ENCODE measurements at regions not wholly inside any gene's neighbourhood (a gene's known extent, or its start where the extent isn't known, plus 50 kb on each side); places are given as distances from the start of the nearest gene placed in this dataset.
"Not testable (repeated sequence)": the region's sequence is repeated elsewhere in the genome, so short reads cannot be mapped to it uniquely, and the experiment has no call there.

GRCh38 chr12:131613186-131613585 is 97.7 kb upstream of the SFSWAP start:
- no peak for FAIRE-seq

GRCh38 chr12:131613678-131614077 is 97.2 kb upstream of the SFSWAP start:
- DNase-seq (ENCODE audit: low spot score in 2 of 2) (no peak), FAIRE-seq (no peak)

More at GRCh38 chr12:131613186-131613585, 97.7 kb upstream of the SFSWAP start:
- DNase-seq (ENCODE audit: low spot score in 2 of 2) = no peak

- no peak for DNase-seq (ENCODE audit: low spot score in 2 of 2)
- FAIRE-seq = no peak
Observed at GRCh38 chr12:131615326-131616042, 95.4 kb upstream of the SFSWAP start.

GRCh38 chr12:131616043-131616700 is 94.7 kb upstream of the SFSWAP start:
- no peak for DNase-seq (ENCODE audit: low spot score in 2 of 2)
- FAIRE-seq = no peak

- DNase-seq (ENCODE audit: low spot score in 2 of 2) (no peak), FAIRE-seq (no peak)
Observed at GRCh38 chr12:131616738-131617137, 94.2 kb upstream of the SFSWAP start.

- DNase-seq (ENCODE audit: low spot score in 2 of 2) (no peak), FAIRE-seq (no peak)
Observed at GRCh38 chr12:131617179-131617578, 93.7 kb upstream of the SFSWAP start.

GRCh38 chr12:131617596-131618302 is 93.1 kb upstream of the SFSWAP start:
- FAIRE-seq (no peak), DNase-seq (ENCODE audit: low spot score in 2 of 2) (no peak)

GRCh38 chr12:131618303-131618658 is 92.6 kb upstream of the SFSWAP start:
- DNase-seq (ENCODE audit: low spot score in 2 of 2) (no peak), FAIRE-seq (no peak)

GRCh38 chr12:131618701-131619100 is 92.2 kb upstream of the SFSWAP start:
- FAIRE-seq = no peak
- DNase-seq (ENCODE audit: low spot score in 2 of 2) = no peak

- FAIRE-seq (no peak), DNase-seq (ENCODE audit: low spot score in 2 of 2) (no peak)
Observed at GRCh38 chr12:131619106-131619642, 91.7 kb upstream of the SFSWAP start.

GRCh38 chr12:131619736-131620506 is 91.0 kb upstream of the SFSWAP start:
- no peak for FAIRE-seq

GRCh38 chr12:131620520-131620919 is 90.4 kb upstream of the SFSWAP start:
- no peak for DNase-seq (ENCODE audit: low spot score in 2 of 2)
- no peak for FAIRE-seq

More at GRCh38 chr12:131619736-131620506, 91.0 kb upstream of the SFSWAP start:
- no peak for DNase-seq (ENCODE audit: low spot score in 2 of 2)

- DNase-seq (ENCODE audit: low spot score in 2 of 2) (no peak), FAIRE-seq (no peak)
Observed at GRCh38 chr12:131620946-131621681, 89.8 kb upstream of the SFSWAP start.

- no peak for FAIRE-seq
- DNase-seq (ENCODE audit: low spot score in 2 of 2) = peak in 1 of 2 donors; percentile 50
Observed at GRCh38 chr12:131621701-131622421, 89.0 kb upstream of the SFSWAP start.

- FAIRE-seq = no peak
- DNase-seq (ENCODE audit: low spot score in 2 of 2) = no peak
Observed at GRCh38 chr12:131622422-131622955, 88.4 kb upstream of the SFSWAP start.

- FAIRE-seq; DNase-seq (ENCODE audit: low spot score in 2 of 2): not testable (repeated sequence)
Observed at GRCh38 chr12:131623404-131624368, 87.2 kb upstream of the SFSWAP start.

- FAIRE-seq; DNase-seq (ENCODE audit: low spot score in 2 of 2): not testable (repeated sequence)
Observed at GRCh38 chr12:131624369-131624739, 86.5 kb upstream of the SFSWAP start.
